ENCODE measurements at regions not wholly inside any gene's neighbourhood (a gene's known extent, or its start where the extent isn't known, plus 50 kb on each side); places are given as distances from the start of the nearest gene placed in this dataset.

DNA sequence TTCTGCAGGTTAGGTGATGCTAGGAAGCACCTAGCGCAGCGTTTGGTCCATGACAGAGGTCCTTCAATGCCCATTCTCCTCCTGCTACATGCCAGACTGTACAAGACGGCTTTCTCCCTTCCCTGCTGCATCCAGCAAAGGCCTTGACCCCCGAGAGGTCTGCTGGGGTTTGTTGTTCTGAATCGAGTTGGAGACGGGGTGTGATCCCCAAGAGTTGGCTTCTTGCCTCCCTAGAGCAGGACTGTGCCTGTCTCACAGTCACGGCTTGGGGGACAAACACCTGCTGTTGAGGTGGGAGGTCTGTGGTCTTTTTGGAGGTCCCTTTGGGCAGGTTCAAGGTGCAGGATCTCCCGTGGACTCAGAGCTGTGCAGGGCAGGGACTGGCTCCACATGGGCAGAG, 352.3 kb upstream of the B3GAT1 start:
- DNase-seq (ENCODE audit: low read depth in 2 of 2): no peak

DNA sequence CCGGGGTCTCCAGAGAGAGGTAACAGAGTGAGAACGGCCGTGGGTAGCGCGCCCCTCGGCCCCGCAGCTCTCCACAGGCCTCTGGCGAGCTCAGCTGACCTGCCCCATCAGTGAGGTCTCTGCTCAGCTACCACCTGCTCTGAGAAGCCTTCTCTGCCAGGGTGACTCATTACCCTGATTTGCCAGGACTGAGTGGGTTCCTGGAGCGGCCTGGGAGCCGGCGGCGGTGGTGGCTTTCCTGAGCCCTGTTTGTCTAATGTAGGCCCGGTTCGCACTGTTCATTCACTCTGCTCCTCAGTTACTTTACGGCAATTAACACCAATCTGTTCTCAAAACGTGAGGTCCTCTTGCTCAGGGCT, 351.0 kb upstream of the B3GAT1 start:
- no peak for DNase-seq (ENCODE audit: low read depth in 2 of 2)

DNA sequence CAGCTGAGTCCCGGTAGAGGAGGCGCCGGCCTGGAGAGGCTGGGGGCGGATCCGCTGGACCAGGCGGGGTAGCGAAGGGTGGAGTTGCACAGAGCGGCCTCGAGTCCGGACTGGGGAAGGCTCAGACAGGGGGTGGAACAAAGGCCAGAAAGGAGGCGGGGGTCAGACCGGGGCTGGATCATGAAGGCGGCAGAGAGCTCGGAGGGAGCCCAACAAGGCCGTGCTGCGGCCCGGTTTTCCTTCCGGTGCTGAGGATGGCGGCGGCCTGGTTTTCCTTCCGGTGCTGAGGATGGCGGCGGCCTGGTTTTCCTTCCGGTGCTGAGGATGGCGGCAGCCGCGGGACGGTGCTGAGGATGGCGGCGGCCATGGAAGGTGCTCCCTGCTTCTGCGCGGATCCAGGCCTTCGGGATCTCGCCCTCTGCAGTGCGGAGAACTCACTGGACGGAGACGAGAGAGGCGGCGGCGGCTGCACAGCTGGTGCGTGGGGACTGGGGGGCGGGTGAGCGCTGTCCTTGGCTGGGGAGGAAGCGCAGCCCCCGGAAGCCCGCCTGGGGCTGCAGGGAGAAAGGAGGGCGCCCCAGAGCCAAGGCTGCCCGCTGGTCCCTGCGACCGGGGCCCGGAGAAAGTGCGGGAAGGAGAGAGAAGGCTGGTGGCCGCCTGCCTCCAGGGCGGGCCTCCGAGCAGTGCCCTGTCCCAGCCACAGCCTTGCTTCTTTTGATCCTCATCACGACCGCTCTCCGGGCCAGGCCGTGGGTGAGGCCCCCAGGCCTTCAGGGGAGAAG, 350.4 kb upstream of the B3GAT1 start:
- DNase-seq (ENCODE audit: low read depth in 2 of 2): no peak

DNA sequence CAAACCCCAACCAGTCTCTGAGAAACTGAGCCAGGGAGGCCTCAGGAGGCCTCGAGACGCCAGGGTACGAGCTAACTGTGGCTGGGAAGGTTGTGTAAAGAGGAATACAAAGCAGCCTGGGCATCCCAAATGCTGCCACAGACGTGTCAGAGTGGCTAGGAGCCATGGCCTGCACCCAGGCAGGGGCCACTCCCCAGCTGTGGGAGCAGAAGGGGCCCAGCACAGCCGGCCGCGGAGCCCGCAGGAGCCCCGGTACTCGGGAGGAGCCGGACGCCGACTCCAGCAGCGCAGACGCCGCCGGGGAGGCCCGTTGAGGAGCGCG, 349.8 kb upstream of the B3GAT1 start:
- no peak for DNase-seq (ENCODE audit: low read depth in 2 of 2)

DNA sequence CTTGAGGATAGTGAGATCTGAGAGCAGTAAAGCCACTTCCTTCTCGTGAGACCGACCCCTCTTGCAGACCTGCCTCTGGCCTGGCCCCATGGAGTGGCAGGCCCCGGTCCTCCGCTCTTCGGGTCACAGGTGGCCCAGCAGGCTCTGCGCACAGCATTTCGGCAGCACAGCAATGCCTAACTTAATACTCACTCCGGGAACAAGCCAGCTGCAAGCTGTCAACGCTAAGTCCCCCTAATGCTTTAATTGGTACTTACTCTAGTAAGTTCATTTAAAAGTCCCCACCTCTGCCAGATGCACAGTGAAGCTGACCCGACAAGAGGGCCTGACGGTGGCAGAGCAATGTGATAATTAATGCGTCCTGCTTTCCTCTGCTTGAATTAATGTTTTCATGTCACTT, 349.3 kb upstream of the B3GAT1 start:
- DNase-seq (ENCODE audit: low read depth in 2 of 2): no peak

DNA sequence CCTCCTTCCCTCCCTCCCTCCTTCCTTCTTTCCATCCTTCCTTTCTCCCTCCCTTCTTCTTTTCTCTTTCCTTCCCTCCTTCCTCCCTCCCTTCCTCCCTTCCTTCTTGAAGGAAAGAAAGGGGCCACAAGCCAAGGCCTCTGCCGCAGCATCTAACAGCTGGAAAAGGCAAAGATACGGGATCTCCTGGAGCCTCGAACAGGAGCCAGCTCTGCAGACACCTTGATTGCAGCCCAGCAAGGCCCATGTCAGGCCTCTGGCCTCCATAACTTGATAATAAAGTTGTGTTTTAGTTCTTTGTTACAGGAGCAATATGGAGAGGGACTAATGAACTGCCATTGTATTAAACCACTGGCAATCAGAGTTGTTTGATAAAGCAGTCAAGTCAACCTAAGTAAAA, 348.9 kb upstream of the B3GAT1 start:
- DNase-seq (ENCODE audit: low read depth in 2 of 2): no peak

DNA sequence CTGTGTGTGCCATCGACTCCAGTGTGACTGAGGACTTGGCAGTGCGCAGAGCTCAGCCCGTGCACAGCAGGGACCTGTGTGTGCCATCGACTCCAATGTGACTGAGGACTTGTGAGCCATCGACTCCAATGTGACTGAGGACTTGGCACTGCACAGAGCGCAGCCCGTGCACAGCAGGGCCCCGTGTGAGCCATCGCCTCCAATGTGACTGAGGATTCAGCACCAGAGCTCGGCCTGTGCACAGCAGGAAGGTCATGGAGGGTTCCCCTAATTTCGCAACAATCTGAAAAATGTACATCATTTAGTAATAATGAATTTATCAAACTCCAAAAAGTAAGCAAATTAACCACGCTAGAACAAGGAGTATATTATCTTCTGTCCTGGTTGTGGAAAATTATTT, 348.3 kb upstream of the B3GAT1 start:
- no peak for DNase-seq (ENCODE audit: low read depth in 2 of 2)

DNA sequence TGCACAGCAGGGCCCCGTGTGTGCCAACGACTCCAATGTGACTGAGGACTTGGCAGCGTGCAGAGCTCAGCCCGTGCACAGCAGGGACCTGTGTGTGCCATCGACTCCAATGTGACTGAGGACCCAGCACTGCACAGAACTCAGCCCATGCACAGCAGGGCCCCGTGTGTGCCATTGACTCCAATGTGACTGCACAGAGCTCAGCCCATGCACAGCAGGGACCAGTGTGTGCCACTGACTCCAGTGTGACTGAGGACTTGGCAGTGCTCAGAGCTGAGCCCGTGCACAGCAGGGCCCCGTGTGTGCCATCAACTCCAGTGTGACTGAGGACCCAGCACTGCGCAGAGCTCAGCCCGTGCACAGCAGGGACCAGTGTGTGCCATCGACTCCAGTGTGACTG, 347.8 kb upstream of the B3GAT1 start:
- DNase-seq (ENCODE audit: low read depth in 2 of 2): no peak

DNA sequence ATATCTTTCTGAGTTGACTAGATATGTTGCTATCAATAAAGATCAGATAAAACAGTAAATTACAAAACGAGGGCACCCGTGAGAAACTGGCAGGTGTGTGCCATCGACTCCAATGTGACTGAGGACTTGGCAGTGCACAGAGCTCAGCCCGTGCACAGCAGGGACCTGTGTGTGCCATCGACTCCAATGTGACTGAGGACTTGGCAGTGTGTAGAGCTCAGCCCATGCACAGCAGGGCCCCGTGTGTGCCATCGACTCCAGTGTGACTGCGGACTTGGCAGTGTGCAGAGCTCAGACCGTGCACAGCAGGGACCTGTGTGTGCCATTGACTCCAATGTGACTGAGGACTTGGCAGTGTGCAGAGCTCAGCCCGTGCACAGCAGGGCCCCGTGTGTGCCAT, 347.2 kb upstream of the B3GAT1 start:
- DNase-seq (ENCODE audit: low read depth in 2 of 2): no peak

DNA sequence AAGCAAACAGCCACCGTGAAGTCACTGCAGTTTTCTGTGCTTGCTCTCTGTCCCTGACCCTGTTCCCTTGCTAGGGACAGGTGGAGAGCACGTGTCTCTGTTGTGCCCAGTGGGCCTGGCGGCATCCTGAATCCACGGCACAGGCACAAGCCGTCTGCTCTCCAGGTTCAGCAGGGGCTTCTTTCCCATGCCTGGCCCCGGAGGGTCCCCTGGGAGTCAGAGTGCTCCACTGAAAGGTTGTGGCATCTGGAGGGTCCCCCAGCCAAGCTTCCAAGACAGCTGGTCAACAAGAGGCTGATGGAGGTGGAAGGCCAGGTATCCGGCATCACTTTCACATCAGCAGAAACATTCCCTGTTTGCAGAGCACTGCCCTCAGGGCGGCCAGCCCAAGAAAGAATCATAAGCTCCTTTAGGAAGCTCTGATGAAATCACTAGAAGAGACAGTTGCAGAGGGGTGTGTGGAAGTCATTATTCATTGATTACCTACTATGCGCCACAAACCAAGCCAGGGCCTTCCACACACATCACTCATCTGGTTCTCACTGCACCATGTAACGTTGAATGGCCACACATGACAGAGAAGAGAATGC, 346.4 kb upstream of the B3GAT1 start:
- DNase-seq (ENCODE audit: low read depth in 2 of 2): no peak

DNA sequence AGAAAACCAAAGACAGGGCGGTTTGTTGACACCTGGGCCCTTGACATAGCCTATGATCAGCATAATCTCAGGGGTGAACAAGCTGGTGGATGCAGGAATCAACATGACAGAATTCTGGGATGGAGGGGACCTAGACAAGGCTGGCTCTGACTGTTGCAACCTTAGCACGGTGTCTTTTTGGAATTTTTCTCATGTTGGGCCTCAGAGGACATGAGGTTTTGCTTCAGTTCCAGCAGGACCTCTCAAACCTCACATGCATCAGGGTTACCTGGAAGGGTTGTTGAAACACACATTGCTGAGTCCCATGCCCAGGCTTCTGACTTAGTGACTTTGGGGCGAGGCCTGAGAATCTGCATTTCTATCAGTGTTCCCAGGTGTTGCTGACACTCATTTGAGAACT, 345.6 kb upstream of the B3GAT1 start:
- DNase-seq (ENCODE audit: low read depth in 2 of 2): no peak

DNA sequence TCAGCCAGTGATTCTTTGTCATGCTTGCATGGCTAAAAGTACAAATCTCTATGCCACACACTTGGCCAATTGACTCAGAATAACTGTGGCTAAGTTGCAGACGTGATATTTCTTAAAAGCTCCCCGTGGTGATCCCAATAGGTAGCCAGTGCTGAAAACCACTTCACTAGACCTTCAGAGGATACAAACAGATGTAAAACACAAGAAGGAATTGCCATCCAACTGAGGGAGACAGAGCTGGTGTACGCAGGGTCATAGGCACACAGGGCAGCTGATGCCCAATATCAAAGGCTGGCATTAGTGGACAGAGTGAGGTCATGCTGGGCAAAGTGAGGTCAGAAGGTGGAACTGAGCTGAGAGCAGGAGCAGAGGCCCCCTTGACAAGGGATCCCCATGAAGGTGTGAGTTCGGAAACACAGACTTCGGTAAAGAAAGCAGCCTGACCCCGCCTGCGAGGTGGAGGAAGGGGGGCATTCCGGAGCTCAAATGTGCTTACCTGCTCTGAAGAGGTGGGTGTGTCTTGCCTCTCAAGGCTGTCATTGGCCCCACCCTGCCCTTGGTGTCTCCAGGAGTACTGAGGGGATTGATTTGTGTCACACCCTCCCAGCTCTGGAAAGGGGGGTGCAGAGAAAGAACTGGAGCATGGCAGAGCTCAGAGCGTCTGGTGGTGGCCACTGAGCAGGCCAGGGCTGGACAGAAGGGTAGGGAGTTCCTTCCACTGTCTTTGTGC, 344.9 kb upstream of the B3GAT1 start:
- DNase-seq (ENCODE audit: low read depth in 2 of 2): no peak

DNA sequence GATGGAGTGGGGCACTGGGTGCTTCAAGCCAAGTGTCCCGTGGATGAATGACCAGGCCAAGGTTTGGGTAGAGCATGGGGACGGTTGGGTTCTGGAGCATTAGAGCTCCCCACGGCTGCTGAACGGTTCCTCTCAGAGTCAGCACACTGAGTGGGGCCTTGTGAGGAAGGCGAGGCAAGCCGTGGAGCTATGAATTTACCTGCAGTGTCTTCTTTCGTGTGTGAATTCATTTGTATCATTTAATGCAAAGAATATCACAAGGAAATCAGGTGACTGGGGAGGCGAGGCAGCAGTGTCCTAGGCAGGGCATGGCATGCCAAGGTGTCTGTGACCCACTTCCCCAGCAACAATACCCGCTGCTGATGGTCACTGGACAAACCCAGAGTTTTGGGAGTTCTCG, 343.5 kb upstream of the B3GAT1 start:
- no peak for DNase-seq (ENCODE audit: low read depth in 2 of 2)

DNA sequence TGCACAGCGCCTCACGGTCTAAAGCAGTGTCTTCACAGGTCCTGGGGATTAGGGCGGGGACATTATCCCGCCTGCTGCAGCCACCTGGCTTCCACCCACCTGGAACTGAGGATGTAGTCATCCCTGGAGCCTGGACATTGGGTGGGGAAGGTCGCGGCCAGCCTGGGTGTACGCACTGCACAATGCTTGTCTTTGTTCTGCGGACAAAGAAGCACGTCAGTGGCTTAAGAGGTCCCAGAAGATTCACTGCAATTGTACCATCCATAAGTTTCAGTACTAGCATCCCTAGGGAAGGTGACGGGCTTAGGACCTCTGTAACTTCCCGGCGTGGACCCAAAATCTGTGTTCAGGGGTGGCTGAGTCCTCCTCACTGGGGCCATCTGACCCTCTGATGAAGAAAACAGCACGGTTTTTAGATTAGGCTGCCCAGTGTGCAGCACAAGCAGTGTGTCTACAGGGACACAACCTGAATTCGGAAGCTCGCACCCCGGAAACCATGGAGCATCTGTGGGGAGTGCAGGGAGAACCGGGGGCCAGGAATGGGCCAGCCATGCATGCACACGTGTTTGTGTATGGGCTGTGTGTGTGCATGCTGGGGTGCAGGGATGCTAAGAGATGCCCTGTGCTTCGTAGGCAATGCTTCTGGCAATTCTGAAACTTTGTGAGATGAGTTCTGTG, 342.6 kb upstream of the B3GAT1 start:
- DNase-seq (ENCODE audit: low read depth in 2 of 2): no peak

DNA sequence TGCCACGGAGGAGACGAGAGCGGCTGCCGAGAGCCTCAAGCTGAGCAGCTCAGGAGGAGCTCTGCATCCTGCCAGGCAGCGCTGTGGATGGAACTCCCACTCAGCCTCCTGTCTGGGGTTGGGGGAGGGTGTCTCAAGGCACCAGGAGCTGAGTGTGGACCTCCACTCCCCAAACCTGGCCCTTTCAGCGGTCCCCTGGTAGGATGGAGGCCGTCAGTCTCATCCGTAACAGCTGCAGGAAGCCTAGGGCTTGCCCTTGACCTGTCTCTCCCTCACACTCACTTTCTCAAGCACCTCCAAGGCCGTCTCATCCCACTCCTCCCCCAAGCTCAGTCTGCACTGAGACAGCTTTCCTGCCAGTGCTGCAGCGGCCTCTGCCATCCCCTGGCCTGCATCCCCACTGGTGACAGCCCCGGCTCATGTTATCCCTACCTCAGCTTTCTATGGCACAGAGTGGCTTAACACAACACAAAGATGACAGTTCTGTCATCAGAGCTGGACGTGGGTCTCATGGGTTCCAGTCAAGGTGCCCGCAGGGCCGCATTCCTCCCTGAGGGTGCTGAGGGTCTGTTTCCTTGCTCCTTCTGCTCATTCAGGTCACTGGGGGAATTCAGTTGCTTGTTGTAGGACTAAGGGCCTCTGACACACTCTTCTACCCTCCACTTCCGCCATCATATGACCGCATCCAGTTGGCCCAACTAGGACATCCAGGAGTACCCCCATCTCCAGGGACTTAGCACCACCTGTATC, 341.9 kb upstream of the B3GAT1 start:
- DNase-seq (ENCODE audit: low read depth in 2 of 2): no peak

DNA sequence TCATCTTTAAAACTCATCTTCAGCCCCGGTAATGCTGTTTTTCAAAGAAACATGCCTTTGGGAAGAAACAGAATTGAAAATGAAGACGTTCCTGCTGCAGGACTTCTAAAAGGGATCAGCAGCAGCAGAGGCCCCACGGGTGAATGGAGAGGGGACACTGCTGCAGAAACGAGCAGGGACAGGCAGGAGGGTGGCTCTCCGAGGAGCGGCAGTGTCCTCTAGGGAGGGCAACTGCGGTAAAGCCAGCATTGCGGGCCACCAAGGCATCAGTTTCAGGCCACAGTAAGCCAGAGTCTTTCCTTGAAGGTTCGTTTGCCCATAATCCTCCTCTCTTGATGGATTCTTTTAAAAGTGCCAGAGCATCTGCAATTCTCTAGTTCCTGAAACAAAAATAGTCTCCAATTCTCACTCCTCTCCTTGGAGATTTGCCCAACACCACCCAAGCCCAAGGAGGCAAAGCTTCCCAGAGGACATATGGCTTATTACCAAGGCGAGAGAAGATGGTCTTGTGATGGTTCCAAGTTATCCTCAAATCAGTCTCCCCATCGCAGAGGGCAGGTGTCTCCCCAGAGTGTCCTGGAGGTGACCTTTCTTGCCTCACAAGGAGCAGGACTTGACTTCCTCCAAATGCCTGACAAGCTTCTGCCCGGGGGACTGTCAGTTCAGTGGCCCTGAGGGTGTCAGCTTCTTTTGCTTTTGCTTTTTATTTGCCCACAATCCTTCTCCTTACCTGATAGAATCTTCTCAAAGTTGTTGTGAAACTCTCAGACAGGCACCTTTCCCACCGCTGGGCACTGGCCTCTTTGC, 341.1 kb upstream of the B3GAT1 start:
- no peak for DNase-seq (ENCODE audit: low read depth in 2 of 2)

DNA sequence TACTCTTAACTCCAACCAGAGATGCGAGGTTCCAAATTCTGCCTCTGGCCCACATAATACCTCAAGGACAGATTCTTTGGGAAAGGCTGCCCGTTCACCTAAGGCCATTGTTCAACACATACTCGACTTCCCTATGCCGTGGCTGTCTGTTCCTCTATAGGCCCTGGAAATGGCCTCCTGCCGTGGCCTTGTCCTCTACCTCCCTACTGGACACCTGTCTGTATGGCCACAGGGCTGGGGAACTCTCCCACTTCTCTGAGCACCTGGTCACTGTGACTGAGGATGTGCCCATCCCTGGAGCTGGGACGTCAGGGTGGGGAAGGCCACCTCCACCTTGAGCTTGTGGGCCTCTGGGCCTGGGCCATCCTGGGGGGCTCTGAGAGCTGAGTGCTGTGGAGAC, 340.5 kb upstream of the B3GAT1 start:
- no peak for DNase-seq (ENCODE audit: low read depth in 2 of 2)

DNA sequence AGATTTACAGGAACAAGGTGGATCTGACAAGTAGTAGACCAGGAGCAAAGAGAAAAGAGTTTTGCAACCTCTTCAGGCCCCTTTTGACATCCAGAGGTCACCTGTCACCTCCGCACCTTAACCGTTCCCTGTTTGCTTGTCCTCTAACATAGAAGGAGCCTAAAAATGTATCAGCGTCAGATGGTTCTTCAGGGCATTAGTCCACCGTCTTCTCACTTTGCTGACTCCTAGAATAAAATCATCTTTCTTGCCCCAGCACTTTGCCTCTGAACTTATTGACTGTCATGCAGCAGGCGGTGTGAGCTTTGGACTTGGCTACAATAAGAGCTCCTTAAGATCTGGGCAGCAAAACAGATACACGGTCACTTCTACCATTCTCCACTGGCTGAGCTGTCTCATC, 339.7 kb upstream of the B3GAT1 start:
- DNase-seq (ENCODE audit: low read depth in 2 of 2): no peak

DNA sequence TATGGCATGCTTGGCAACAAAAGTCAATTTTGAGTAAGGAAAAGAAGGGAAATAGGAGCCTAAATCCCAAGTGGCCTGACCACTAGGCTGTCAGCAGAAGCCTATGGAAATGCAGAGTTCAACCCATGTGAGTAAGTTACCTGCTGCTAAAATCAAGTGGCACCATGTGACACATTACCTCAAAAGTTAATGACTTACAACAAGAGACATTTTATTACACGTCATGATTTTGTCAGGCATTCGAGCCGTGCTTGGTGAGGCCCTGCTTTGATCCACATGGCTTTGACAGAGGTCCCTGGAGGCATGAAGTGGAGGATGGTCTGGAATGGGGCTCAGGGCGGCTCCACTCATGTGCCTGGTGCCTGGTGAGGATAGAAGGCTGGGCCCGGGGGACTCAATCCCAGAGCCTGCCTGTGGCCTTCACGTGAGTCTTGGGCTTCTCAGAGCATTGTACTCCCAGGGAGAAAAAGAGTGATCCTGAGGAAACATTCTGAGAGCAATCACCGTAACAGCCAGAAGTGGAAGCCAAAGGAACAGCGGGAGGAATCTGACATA, 339.1 kb upstream of the B3GAT1 start:
- no peak for DNase-seq (ENCODE audit: low read depth in 2 of 2)

DNA sequence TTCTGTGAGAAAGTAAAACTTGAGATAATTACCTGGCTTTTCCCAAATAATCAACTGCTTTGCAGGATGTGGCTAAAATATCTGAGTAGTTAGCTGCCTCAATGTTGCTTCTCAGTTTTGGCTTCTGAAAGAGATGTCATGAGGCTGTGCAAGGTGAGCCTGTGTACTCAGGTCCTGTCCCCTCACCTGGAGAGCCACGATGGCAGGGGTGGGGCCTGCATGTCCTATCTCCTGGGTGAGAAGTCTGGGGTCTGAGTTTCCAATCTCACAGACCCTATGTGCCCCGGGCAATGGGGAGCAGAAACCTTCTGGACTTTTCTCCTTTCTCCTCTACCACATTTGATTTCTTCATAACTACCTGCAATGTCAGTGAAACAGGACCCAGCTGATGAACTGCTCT, 338.6 kb upstream of the B3GAT1 start:
- no peak for DNase-seq (ENCODE audit: low read depth in 2 of 2)

All from fibroblast of skin of left quadriceps (primary cell).